Adrenal gland (tissue), 5 donors: ENCODE measurements at regions not wholly inside any gene's neighbourhood (a gene's known extent, or its start where the extent isn't known, plus 50 kb on each side); places are given as distances from the start of the nearest gene placed in this dataset.

Experiments
- CTCF ChIP-seq, 6 experiments: fragments of 450-650 bp in 4 of 6; fragments of 200-600 bp in 2 of 6; sonication (generic) in 1 of 6; IDR thresholded peaks; 1 replicate in 5 of 6; 2 replicates in 1 of 6; pipeline versions ENCODE4 v1.5.1 to v1.8.0; 2016 to 2021; ENCODE audit warnings: antibody characterized with exemption in 6 of 6, mild to moderate bottlenecking in 2 of 6, moderate library complexity in 1 of 6
- POLR2A ChIP-seq, 2 donors: fragments of 450-650 bp; IDR thresholded peaks; one replicate each; pipeline ENCODE4 v1.6.1; 2017; ENCODE audit warnings: antibody characterized with exemption in 2 of 2, mild to moderate bottlenecking in 2 of 2, moderate library complexity in 1 of 2
- donor health status: DM: no; HTN: no; CAD: no.

GRCh38 chr4:145427991-145428390 is 53.7 kb upstream of the SMAD1 start:
- TF ChIP-seq CTCF (IDR thresholded peaks at IDR 0.05): no peak
- TF ChIP-seq POLR2A (IDR thresholded peaks at IDR 0.05): no peak
